GM12878 (cell line): ENCODE measurements at regions not wholly inside any gene's neighbourhood (a gene's known extent, or its start where the extent isn't known, plus 50 kb on each side); places are given as distances from the start of the nearest gene placed in this dataset.

ENCODE experiments used
- ATAC-seq: fragments of 200-7000 bp; cut with Tn5 transposase; 3 replicates; pipeline ENCODE4 v1.9.1; 2020; ENCODE audit warnings: mild to moderate bottlenecking, moderate library complexity
- BruUV-seq: library from RNA; stranded (reverse); fragments of 400-500 nt; replicated peaks from 2 replicates; lab custom pipeline; 2021; lab: Mats Ljungman, UMichigan
- CTCF ChIA-PET: fragments of 300-600 bp; sonication (Branson Sonifier 250); formaldehyde crosslinking; extraction: SDS; loops from one replicate; lab custom pipeline; 2021; ENCODE audit warnings: inconsistent platforms; lab: Yijun Ruan, JAX
- POLR2A ChIA-PET: fragments of 350-600 bp; formaldehyde crosslinking; extraction: SDS; loops from one replicate; lab custom pipeline; 2021; ENCODE audit warnings: inconsistent platforms; lab: Charles Lee
- RAD21 ChIA-PET: fragments of 300-600 bp; sonication (Branson Sonifier 250); formaldehyde crosslinking; loops from one replicate; lab custom pipeline; 2023; ENCODE audit warnings: antibody characterized with exemption; ENCODE audit not compliant: unreplicated experiment; lab: Charles Lee
- SMC1A ChIA-PET: fragments of 300-600 bp; sonication (Branson Sonifier 250); formaldehyde crosslinking; loops from one replicate; lab custom pipeline; 2023; ENCODE audit not compliant: unreplicated experiment, uncharacterized antibody; lab: Charles Lee
- DNase-seq: peaks from one replicate; pipeline ENCODE4 v3.0.0-alpha.2; 2011; ENCODE audit warnings: low read depth, low spot score
- FAIRE-seq: peaks from 3 replicates; lab custom pipeline; 2011; peaks lifted over from hg19 to GRCh38; lab: Jason Lieb, UNC
- H2AFZ ChIP-seq: 2 replicates; pipeline ENCODE4 v1.6.0; 2011; ENCODE audit warnings: low read depth, low read length, control low read depth; ENCODE audit not compliant: control insufficient read depth
- H3K27ac ChIP-seq: 2 replicates; pipeline ENCODE4 v1.5.1; 2011; ENCODE audit warnings: control low read depth; ENCODE audit not compliant: control insufficient read depth, insufficient read depth
- H3K27me3 ChIP-seq, 2 experiments: replicated peaks in 1 of 2; 2 replicates each; pipeline versions ENCODE4 v1.6.0 to v1.6.1; 2011; ENCODE audit warnings: low read length in 1 of 2; ENCODE audit not compliant: control insufficient read depth in 2 of 2, insufficient read depth in 2 of 2
- H3K36me3 ChIP-seq, 2 experiments: 2 replicates each; pipeline ENCODE4 v1.5.1; 2011; ENCODE audit warnings: low read length in 1 of 2; ENCODE audit not compliant: control insufficient read depth in 2 of 2, insufficient read depth in 2 of 2
- H3K4me1 ChIP-seq: 2 replicates; pipeline ENCODE4 v1.6.1; 2011; ENCODE audit warnings: mild to moderate bottlenecking, low read length, moderate library complexity, mixed read lengths; ENCODE audit not compliant: control insufficient read depth, insufficient read depth
- H3K4me2 ChIP-seq: 2 replicates; pipeline ENCODE4 v1.6.0; 2011; ENCODE audit warnings: control low read depth; ENCODE audit not compliant: control insufficient read depth, insufficient read depth
- H3K4me3 ChIP-seq: fragments of 200-600 bp; sonication (generic); 2 replicates; pipeline ENCODE4 v1.5.1; 2016
- H3K79me2 ChIP-seq: 2 replicates; pipeline ENCODE4 v1.6.0; 2011; ENCODE audit warnings: low read length; ENCODE audit not compliant: control insufficient read depth, insufficient read depth
- H3K9ac ChIP-seq: 2 replicates; pipeline ENCODE4 v1.8.0; 2011; ENCODE audit warnings: low read length, control low read depth, mixed read lengths; ENCODE audit not compliant: control insufficient read depth, insufficient read depth
- H3K9me3 ChIP-seq: replicated peaks from 3 replicates; pipeline ENCODE4 v1.5.1; 2011; ENCODE audit warnings: mild to moderate bottlenecking, low read length; ENCODE audit not compliant: control insufficient read depth, insufficient read depth
- H4K20me1 ChIP-seq: 2 replicates; pipeline ENCODE4 v1.6.0; 2011; ENCODE audit not compliant: control insufficient read depth, insufficient read depth
- BMI1 ChIP-seq: fragments of 450-650 bp; IDR thresholded peaks from 2 replicates; pipeline ENCODE4 v1.6.1; 2016; ENCODE audit warnings: mild to moderate bottlenecking, moderate library complexity, borderline replicate concordance
- ETV6 ChIP-seq, 2 experiments: fragments of 450-650 bp in 1 of 2; IDR thresholded peaks in 1 of 2; conservative IDR thresholded peaks in 1 of 2; 2 replicates each; pipeline ENCODE4 v1.6.1; 2014; ENCODE audit warnings: antibody characterized with exemption in 1 of 2, borderline replicate concordance in 1 of 2, low read depth in 1 of 2, mild to moderate bottlenecking in 1 of 2, moderate library complexity in 1 of 2
- JUND ChIP-seq: IDR thresholded peaks from 2 replicates; pipeline ENCODE4 v1.6.1; 2012; ENCODE audit warnings: low read depth, mild to moderate bottlenecking, low read length, improper control_type of control experiment, moderate library complexity
- LARP7 ChIP-seq: fragments of 450-650 bp; IDR thresholded peaks from 2 replicates; pipeline ENCODE4 v1.6.1; 2017; ENCODE audit warnings: mild to moderate bottlenecking
- SIN3A ChIP-seq: IDR thresholded peaks from 2 replicates; pipeline ENCODE4 v1.6.1; 2012; ENCODE audit warnings: low read depth, low read length, improper control_type of control experiment
- ZBTB40 ChIP-seq: fragments of 450-650 bp; IDR thresholded peaks from 2 replicates; pipeline ENCODE4 v1.6.1; 2016; ENCODE audit warnings: mild to moderate bottlenecking, moderate library complexity, borderline replicate concordance
- WGBS: methylation state at CpG from one replicate; pipeline ENCODE4 v1.1.6; 2016; ENCODE audit warnings: low lambda C conversion rate; ENCODE audit not compliant: insufficient replicate concordance, insufficient coverage; ENCODE audit errors: missing lambda C conversion rate; 5-methylcytosine and 5-hydroxymethylcytosine counted together
- in situ Hi-C: fragments of 300-500 bp; cut with MboI; formaldehyde crosslinking; loops from 9 replicates; pipeline ENCODE4 v1.14.3; 2018; ENCODE audit warnings: mixed read lengths
- intact Hi-C: fragments of 100-400 bp; cut with micrococcal nuclease; formaldehyde crosslinking; loops from one replicate; pipeline ENCODE4 v1.14.2; 2022; ENCODE audit not compliant: unreplicated experiment
- TF ChIP-seq, protein P1 (sequence below): fragments of 450-650 bp; formaldehyde crosslinking; IDR thresholded peaks from 2 replicates; pipeline ENCODE4 v1.4.0; 2022; ENCODE audit warnings: mild to moderate bottlenecking, moderate library complexity

DNA sequence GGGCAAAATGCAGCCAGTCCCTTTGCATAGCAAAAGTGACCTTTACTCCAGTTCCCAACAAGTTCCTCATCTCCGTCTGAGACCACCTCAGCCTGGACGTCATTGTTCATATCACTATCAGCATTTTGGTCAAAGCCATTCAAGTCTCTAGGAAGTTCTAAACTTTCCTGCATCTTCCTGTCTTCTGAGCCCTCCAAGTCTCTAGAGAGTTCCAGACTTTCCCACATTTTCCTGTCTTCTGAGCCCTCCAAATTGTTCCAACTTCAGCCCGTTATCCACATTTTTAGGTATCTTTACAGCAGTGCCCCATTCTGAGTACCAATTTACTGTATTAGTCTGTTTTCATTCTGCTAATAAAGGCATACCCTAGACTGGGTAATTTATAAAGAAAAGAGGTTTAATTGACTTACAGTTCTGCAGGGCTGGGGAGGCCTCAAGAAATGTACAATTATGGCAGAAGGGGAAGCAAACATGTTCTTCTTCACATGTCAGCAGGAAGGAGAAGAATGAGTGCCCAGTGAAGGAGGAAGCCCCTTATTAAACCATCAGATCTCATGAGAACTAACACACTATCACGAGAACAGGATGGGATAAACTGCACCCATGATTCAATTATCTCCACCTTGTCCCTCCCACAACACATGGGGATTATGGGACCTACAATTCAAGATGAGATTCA lies 123.7 kb downstream of the MYCN start:
- Histone ChIP-seq H3K79me2 (no peaks in the 10 kb centered on the region), H3K27me3 (no peaks in the 10 kb centered on the region), H3K9ac (no peak overlapping the region), H3K9me3 (peaks cover 4% of the 10 kb centered on the region; the same call in 1 of the 3 replicates), H2AFZ (no peak overlapping the region), H3K27ac (no peak overlapping the region), H3K4me3 (no peak overlapping the region), H3K4me1 (no peaks in the 10 kb centered on the region), H4K20me1 (no peaks in the 10 kb centered on the region), H3K4me2 (no peak overlapping the region), H3K36me3 (no peaks in the 10 kb centered on the region)
- intact Hi-C loops (no loop called here), in situ Hi-C loops (no loop called here)
- ChIA-PET POLR2A (no interaction called here), SMC1A (no interaction called here), RAD21 (no interaction called here), CTCF (no interaction called here)
- FAIRE-seq (no peak), DNase-seq (no peak), ATAC-seq (no peak)
- BruUV-seq: no TSS peak
- WGBS: 37% methylated on average over 4 of the region's 4 CpGs
- TF ChIP-seq BMI1 (no peak), JUND (no peak), ETV6 (conservative IDR thresholded peaks at IDR 0.05 in 1 of 2, IDR thresholded peaks at IDR 0.05 in 1 of 2; ENCODE audit: borderline replicate concordance in 1 of 2, low read depth in 1 of 2) (no peak), LARP7 (no peak), SIN3A (no peak), ZBTB40 (no peak)
- TF ChIP-seq, protein P1, sequence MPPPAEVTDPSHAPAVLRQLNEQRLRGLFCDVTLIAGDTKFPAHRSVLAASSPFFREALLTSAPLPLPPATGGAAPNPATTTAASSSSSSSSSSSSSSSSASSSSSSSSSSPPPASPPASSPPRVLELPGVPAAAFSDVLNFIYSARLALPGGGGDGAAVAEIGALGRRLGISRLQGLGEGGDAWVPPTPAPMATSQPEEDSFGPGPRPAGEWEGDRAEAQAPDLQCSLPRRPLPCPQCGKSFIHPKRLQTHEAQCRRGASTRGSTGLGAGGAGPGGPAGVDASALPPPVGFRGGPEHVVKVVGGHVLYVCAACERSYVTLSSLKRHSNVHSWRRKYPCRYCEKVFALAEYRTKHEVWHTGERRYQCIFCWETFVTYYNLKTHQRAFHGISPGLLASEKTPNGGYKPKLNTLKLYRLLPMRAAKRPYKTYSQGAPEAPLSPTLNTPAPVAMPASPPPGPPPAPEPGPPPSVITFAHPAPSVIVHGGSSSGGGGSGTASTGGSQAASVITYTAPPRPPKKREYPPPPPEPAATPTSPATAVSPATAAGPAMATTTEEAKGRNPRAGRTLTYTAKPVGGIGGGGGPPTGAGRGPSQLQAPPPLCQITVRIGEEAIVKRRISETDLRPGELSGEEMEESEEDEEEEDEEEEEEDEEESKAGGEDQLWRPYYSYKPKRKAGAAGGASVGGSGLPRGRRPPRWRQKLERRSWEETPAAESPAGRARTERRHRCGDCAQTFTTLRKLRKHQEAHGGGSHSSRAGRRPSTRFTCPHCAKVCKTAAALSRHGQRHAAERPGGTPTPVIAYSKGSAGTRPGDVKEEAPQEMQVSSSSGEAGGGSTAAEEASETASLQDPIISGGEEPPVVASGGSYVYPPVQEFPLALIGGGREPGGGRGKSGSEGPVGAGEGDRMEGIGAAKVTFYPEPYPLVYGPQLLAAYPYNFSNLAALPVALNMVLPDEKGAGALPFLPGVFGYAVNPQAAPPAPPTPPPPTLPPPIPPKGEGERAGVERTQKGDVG (CRISPR knock-in tag): no peak
